ENCODE measurements at regions not wholly inside any gene's neighbourhood (a gene's known extent, or its start where the extent isn't known, plus 50 kb on each side); places are given as distances from the start of the nearest gene placed in this dataset.

DNA sequence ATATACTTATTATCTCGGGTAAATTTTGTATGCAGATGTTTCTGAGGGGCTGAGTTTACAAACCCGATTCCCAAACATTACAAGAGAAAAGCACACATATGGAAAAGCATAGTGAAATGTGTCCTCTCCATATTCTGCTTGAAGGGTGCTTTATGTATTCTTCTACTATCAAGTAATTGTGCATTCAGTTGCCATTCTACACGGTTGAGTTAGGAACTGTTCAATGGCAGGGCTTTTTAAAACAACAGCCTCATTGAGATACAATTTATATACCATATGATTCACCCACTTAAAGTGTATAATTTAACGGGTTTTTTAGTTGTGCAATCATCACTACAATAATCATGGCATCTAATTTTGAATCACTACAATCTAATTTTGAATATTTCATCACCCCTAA lies 138.4 kb upstream of the DLGAP1 start:
- no peak for TF ChIP-seq CTCF (conservative IDR thresholded peaks at IDR 0.05)
- TF ChIP-seq ZFX (IDR thresholded peaks at IDR 0.05): no peak
- H3K27ac ChIP-seq: no peak overlapping the region

DNA sequence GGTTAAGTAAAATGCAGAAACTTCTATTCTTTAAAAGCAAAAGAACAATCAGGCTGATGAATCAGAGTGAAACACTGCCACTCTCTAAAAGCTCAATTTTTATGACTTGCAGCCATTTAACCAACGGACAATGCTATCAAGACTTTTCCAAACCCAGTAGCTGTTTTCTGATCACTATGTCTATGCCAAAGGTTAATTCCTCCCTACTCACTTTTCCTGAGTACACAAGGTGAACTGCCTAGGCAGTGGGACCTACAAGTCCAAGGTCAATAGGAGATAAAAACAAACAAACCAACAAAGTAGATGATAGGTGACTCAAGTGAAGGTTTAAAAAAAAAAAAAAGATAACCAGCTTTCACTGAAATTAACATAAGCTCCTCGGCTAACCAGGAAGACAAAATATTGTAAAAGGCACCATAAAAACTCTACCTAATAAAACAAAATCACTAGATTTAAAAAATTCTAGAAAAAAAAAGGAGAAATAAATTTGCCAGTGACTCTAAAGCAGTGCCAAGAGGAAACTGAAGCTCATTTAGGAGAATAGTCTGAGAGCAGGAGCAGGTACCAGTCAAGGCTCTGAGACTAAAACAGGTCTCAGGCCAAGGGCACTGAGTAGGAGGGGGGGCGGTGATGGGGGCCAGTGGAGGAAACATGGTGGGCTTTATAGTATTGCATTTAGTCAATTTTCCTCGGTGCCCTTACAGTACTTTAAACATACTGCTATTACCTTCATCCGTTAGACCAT lies 134.1 kb upstream of the DLGAP1 start:
- no peak overlapping the region for H3K27ac ChIP-seq
- TF ChIP-seq ZFX (IDR thresholded peaks at IDR 0.05): no peak
- no peak for TF ChIP-seq CTCF (conservative IDR thresholded peaks at IDR 0.05)

GRCh38 chr18:4587204-4587603 lies 132.1 kb upstream of the DLGAP1 start:
- no peak overlapping the region for H3K27ac ChIP-seq
- TF ChIP-seq CTCF (conservative IDR thresholded peaks at IDR 0.05): no peak
- TF ChIP-seq ZFX (IDR thresholded peaks at IDR 0.05): no peak

- TF ChIP-seq CTCF (conservative IDR thresholded peaks at IDR 0.05) (no peak), ZFX (IDR thresholded peaks at IDR 0.05) (no peak)
- H3K27ac ChIP-seq: no peak overlapping the region
These were observed 131.6 kb upstream of the DLGAP1 start for GRCh38 chr18:4586731-4587130.

- TF ChIP-seq ZFX (IDR thresholded peaks at IDR 0.05) (no peak), CTCF (conservative IDR thresholded peaks at IDR 0.05) (no peak)
These were observed 127.6 kb upstream of the DLGAP1 start for GRCh38 chr18:4582431-4583335.

GRCh38 chr18:4581966-4582365 lies 126.9 kb upstream of the DLGAP1 start:
- no peak overlapping the region for H3K27ac ChIP-seq
- no peak for TF ChIP-seq CTCF (conservative IDR thresholded peaks at IDR 0.05)
- no peak for TF ChIP-seq ZFX (IDR thresholded peaks at IDR 0.05)

More at GRCh38 chr18:4582431-4583335, 127.6 kb upstream of the DLGAP1 start:
- H3K27ac ChIP-seq: no peak overlapping the region

DNA sequence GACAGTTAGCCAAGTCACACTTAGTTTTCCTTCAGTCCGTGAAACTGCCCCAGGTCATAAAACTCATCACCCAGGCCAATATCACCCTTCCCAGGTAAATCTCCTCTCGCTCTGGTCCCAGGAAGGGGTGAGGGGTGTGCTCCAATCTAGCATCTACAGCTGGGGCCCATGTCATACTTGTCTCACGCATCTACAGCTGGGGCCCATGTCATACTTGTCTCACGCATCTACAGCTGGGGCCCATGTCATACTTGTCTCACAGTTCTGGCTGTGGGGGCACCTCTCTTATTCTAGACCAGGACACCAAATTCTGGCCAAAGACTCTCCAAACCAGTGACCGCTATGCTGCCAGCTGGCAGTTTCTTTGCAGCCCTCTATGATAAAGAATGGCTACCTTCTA lies 123.3 kb upstream of the DLGAP1 start:
- H3K27ac ChIP-seq: no peak overlapping the region
- TF ChIP-seq CTCF (conservative IDR thresholded peaks at IDR 0.05): no peak
- no peak for TF ChIP-seq ZFX (IDR thresholded peaks at IDR 0.05)

Measured in C4-2B (cell line).